OCI-LY3 (cell line): ENCODE measurements at regions not wholly inside any gene's neighbourhood (a gene's known extent, or its start where the extent isn't known, plus 50 kb on each side); places are given as distances from the start of the nearest gene placed in this dataset.
"Not testable (repeated sequence)": the region's sequence is repeated elsewhere in the genome, so short reads cannot be mapped to it uniquely, and the experiment has no call there.

Experiments
- H2AFZ ChIP-seq: fragments of 200-600, 300-600 bp; shearing (Covaris generic); 2 replicates; pipeline ENCODE4 v1.6.0; 2014; ENCODE audit warnings: antibody characterized with exemption, low read depth, low read length
- H3K27ac ChIP-seq: fragments of 200-600, 300-600 bp; sonication (generic); 2 replicates; pipeline ENCODE4 v1.5.1; 2014; ENCODE audit warnings: mild to moderate bottlenecking, low read length, moderate library complexity, mixed read lengths
- H3K27me3 ChIP-seq: fragments of 200-600, 300-600 bp; sonication (generic); 2 replicates; pipeline ENCODE4 v1.6.1; 2014; ENCODE audit warnings: low read depth, low read length, mixed read lengths
- H3K36me3 ChIP-seq: fragments of 200-600, 300-600 bp; sonication (generic); replicated peaks from 2 replicates; pipeline ENCODE3; 2014; ENCODE audit warnings: low read depth, low read length, mixed read lengths
- H3K4me1 ChIP-seq: fragments of 300-600, 200-600 bp; sonication (generic); 2 replicates; pipeline ENCODE4 v1.6.1; 2014; ENCODE audit warnings: low read length, mixed read lengths
- H3K4me2 ChIP-seq: fragments of 200-600, 300-600 bp; sonication (generic); 2 replicates; pipeline ENCODE4 v1.6.1; 2014; ENCODE audit warnings: low read length, mixed read lengths
- H3K4me3 ChIP-seq: fragments of 300-600, 200-600 bp; sonication (generic); 2 replicates; pipeline ENCODE4 v1.5.1; 2014; ENCODE audit warnings: antibody characterized with exemption, mild to moderate bottlenecking, low read length, moderate library complexity
- H3K79me2 ChIP-seq: fragments of 300-600, 200-600 bp; shearing (Covaris generic); 2 replicates; pipeline ENCODE4 v1.6.1; 2014; ENCODE audit warnings: mild to moderate bottlenecking, low read length, mixed read lengths
- H3K9ac ChIP-seq: fragments of 300-600, 200-600 bp; shearing (Covaris generic); 2 replicates; pipeline ENCODE4 v1.6.0; 2014; ENCODE audit warnings: mild to moderate bottlenecking, low read length, moderate library complexity
- H3K9me3 ChIP-seq: fragments of 200-600, 300-600 bp; shearing (Covaris generic); 2 replicates; pipeline ENCODE4 v1.6.1; 2014; ENCODE audit warnings: low read length, mixed read lengths; ENCODE audit not compliant: insufficient read depth
- H4K20me1 ChIP-seq: fragments of 200-600, 300-600 bp; sonication (generic); 2 replicates; pipeline ENCODE4 v1.6.1; 2016; ENCODE audit warnings: low read length, mixed read lengths; ENCODE audit not compliant: insufficient read depth
- CTCF ChIP-seq: fragments of 200-600, 300-600 bp; sonication (generic); IDR thresholded peaks from 2 replicates; pipeline ENCODE4 v1.5.1; 2014; ENCODE audit warnings: antibody characterized with exemption, low read length, low read depth
- EZH2phosphoT487 ChIP-seq: fragments of 200-600 bp; shearing (Covaris generic); IDR thresholded peaks from 2 replicates; pipeline ENCODE4 v1.6.1; 2018; ENCODE audit warnings: antibody characterized with exemption, mixed run types, low read depth

- no peak for TF ChIP-seq EZH2phosphoT487
- no peak for TF ChIP-seq CTCF
- no peak overlapping the region for H2AFZ ChIP-seq
- no peaks in the 10 kb centered on the region for H3K79me2 ChIP-seq
- H3K4me1 ChIP-seq = no peaks in the 10 kb centered on the region
- H3K4me2 ChIP-seq = no peak overlapping the region
- H3K9ac ChIP-seq = no peak overlapping the region
- no peaks in the 10 kb centered on the region for H4K20me1 ChIP-seq
- no peak overlapping the region for H3K27ac ChIP-seq
- H3K9me3 ChIP-seq = no peaks in the 10 kb centered on the region
- H3K27me3 ChIP-seq = no peaks in the 10 kb centered on the region; the same call in 1 of the 2 replicates
- no peak overlapping the region for H3K4me3 ChIP-seq
- H3K36me3 ChIP-seq = no peaks in the 10 kb centered on the region
These were observed 544.9 kb downstream of the TBC1D22A start for GRCh38 chr22:47307326-47307725.

GRCh38 chr22:47304854-47305253 is 542.4 kb downstream of the TBC1D22A start:
- no peaks in the 10 kb centered on the region for H3K9me3 ChIP-seq
- H3K9ac ChIP-seq = no peak overlapping the region
- H4K20me1 ChIP-seq = no peaks in the 10 kb centered on the region
- H3K4me3 ChIP-seq = no peak overlapping the region
- no peaks in the 10 kb centered on the region for H3K36me3 ChIP-seq
- no peak overlapping the region for H3K4me2 ChIP-seq
- no peaks in the 10 kb centered on the region for H3K4me1 ChIP-seq
- no peak overlapping the region for H2AFZ ChIP-seq
- H3K79me2 ChIP-seq = no peaks in the 10 kb centered on the region
- H3K27me3 ChIP-seq = no peaks in the 10 kb centered on the region; the same call in 1 of the 2 replicates
- TF ChIP-seq CTCF (no peak), EZH2phosphoT487 (no peak)
- H3K27ac ChIP-seq = no peak overlapping the region

- Histone ChIP-seq H3K79me2 (no peaks in the 10 kb centered on the region), H3K27ac (no peak overlapping the region), H3K9me3 (no peaks in the 10 kb centered on the region), H3K4me1 (no peaks in the 10 kb centered on the region), H3K36me3 (no peaks in the 10 kb centered on the region), H3K4me2 (no peak overlapping the region), H4K20me1 (no peaks in the 10 kb centered on the region), H3K27me3 (no peaks in the 10 kb centered on the region), H3K4me3 (no peak overlapping the region), H2AFZ (no peak overlapping the region), H3K9ac (no peak overlapping the region)
- no peak for TF ChIP-seq EZH2phosphoT487
- no peak for TF ChIP-seq CTCF
These were observed 541.9 kb downstream of the TBC1D22A start for GRCh38 chr22:47304191-47304831.

- Histone ChIP-seq H3K9ac (no peak overlapping the region), H3K36me3 (no peaks in the 10 kb centered on the region), H4K20me1 (no peaks in the 10 kb centered on the region), H3K79me2 (no peaks in the 10 kb centered on the region), H2AFZ (no peak overlapping the region), H3K4me3 (no peak overlapping the region), H3K4me2 (no peak overlapping the region), H3K27me3 (no peaks in the 10 kb centered on the region), H3K9me3 (no peaks in the 10 kb centered on the region), H3K4me1 (no peaks in the 10 kb centered on the region), H3K27ac (no peak overlapping the region)
- TF ChIP-seq EZH2phosphoT487 = no peak
- TF ChIP-seq CTCF = no peak
These were observed 540.9 kb downstream of the TBC1D22A start for GRCh38 chr22:47303161-47303890.

- H3K4me2 ChIP-seq, H3K4me1 ChIP-seq, H3K79me2 ChIP-seq, H3K27ac ChIP-seq, H3K9ac ChIP-seq, H2AFZ ChIP-seq, H3K36me3 ChIP-seq, H3K27me3 ChIP-seq, H3K9me3 ChIP-seq, H3K4me3 ChIP-seq, H4K20me1 ChIP-seq: not testable (repeated sequence)
These were observed 540.1 kb downstream of the TBC1D22A start for GRCh38 chr22:47302587-47302986.
